Ishikawa (cell line): ENCODE measurements at regions not wholly inside any gene's neighbourhood (a gene's known extent, or its start where the extent isn't known, plus 50 kb on each side); places are given as distances from the start of the nearest gene placed in this dataset.

Source experiments
- CEBPB ChIP-seq: IDR thresholded peaks from 2 replicates; pipeline ENCODE4 v1.6.1; 2012
- CREB1 ChIP-seq: IDR thresholded peaks from 2 replicates; pipeline ENCODE4 v1.6.1; 2012; ENCODE audit warnings: low read depth
- EGR1 ChIP-seq: IDR thresholded peaks from 2 replicates; pipeline ENCODE4 v1.6.1; 2012
- EP300 ChIP-seq: IDR thresholded peaks from 2 replicates; pipeline ENCODE4 v1.6.1; 2012; ENCODE audit warnings: borderline replicate concordance
- FOXM1 ChIP-seq: IDR thresholded peaks from 2 replicates; pipeline ENCODE4 v1.6.1; 2012; ENCODE audit warnings: low read depth, borderline replicate concordance
- NFIC ChIP-seq: IDR thresholded peaks from 2 replicates; pipeline ENCODE4 v1.6.1; 2012
- RAD21 ChIP-seq: IDR thresholded peaks from 2 replicates; pipeline ENCODE4 v1.6.1; 2012; ENCODE audit warnings: low read depth
- TAF1 ChIP-seq: IDR thresholded peaks from 2 replicates; pipeline ENCODE4 v1.6.1; 2012; ENCODE audit warnings: low read depth, mild to moderate bottlenecking
- TCF12 ChIP-seq: IDR thresholded peaks from 2 replicates; pipeline ENCODE4 v1.6.1; 2012; ENCODE audit warnings: low read depth
- TEAD4 ChIP-seq: IDR thresholded peaks from 2 replicates; pipeline ENCODE4 v1.6.1; 2012
- YY1 ChIP-seq: IDR thresholded peaks from 2 replicates; pipeline ENCODE4 v1.6.1; 2012; ENCODE audit warnings: low read depth
- ZBTB7A ChIP-seq: IDR thresholded peaks from 2 replicates; pipeline ENCODE4 v1.6.1; 2012; ENCODE audit warnings: low read depth
- TF ChIP-seq, protein P1 (sequence below): IDR thresholded peaks from 2 replicates; pipeline ENCODE4 v1.6.1; 2012
- TF ChIP-seq, protein P2 (sequence below): IDR thresholded peaks from 2 replicates; pipeline ENCODE4 v1.6.1; 2012; ENCODE audit warnings: low read depth, mild to moderate bottlenecking
- TF ChIP-seq, protein P3 (sequence below): IDR thresholded peaks from 2 replicates; pipeline ENCODE4 v1.6.1; 2012

DNA sequence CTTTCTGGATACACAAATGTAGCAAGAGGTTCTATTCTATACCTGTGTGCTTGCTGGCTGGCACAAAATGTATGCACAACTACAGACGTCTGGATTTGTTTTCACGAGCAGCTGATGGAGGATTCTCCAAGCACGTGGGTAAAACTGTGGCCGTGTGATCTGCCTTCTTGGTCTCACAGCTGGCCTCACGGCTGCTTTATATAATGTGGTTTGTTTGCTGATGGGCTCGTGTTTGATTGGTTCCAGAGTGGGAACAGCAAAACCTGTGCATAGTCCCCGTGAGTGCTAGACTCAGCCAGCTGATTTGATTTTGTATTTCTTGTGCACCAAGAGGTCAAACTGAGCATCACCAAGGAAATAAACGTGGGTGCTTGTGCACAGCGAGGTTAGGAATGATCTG, 262.6 kb upstream of the RPS6KA3 start:
- TF ChIP-seq, protein P1, sequence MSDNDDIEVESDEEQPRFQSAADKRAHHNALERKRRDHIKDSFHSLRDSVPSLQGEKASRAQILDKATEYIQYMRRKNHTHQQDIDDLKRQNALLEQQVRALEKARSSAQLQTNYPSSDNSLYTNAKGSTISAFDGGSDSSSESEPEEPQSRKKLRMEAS: no peak
- TF ChIP-seq CREB1: no peak
- no peak for TF ChIP-seq YY1
- TF ChIP-seq TAF1: no peak
- TF ChIP-seq FOXM1: no peak
- TF ChIP-seq ZBTB7A: no peak
- no peak for TF ChIP-seq NFIC
- TF ChIP-seq, protein P2, sequence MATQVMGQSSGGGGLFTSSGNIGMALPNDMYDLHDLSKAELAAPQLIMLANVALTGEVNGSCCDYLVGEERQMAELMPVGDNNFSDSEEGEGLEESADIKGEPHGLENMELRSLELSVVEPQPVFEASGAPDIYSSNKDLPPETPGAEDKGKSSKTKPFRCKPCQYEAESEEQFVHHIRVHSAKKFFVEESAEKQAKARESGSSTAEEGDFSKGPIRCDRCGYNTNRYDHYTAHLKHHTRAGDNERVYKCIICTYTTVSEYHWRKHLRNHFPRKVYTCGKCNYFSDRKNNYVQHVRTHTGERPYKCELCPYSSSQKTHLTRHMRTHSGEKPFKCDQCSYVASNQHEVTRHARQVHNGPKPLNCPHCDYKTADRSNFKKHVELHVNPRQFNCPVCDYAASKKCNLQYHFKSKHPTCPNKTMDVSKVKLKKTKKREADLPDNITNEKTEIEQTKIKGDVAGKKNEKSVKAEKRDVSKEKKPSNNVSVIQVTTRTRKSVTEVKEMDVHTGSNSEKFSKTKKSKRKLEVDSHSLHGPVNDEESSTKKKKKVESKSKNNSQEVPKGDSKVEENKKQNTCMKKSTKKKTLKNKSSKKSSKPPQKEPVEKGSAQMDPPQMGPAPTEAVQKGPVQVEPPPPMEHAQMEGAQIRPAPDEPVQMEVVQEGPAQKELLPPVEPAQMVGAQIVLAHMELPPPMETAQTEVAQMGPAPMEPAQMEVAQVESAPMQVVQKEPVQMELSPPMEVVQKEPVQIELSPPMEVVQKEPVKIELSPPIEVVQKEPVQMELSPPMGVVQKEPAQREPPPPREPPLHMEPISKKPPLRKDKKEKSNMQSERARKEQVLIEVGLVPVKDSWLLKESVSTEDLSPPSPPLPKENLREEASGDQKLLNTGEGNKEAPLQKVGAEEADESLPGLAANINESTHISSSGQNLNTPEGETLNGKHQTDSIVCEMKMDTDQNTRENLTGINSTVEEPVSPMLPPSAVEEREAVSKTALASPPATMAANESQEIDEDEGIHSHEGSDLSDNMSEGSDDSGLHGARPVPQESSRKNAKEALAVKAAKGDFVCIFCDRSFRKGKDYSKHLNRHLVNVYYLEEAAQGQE: no peak
- TF ChIP-seq CEBPB: no peak
- TF ChIP-seq, protein P3, sequence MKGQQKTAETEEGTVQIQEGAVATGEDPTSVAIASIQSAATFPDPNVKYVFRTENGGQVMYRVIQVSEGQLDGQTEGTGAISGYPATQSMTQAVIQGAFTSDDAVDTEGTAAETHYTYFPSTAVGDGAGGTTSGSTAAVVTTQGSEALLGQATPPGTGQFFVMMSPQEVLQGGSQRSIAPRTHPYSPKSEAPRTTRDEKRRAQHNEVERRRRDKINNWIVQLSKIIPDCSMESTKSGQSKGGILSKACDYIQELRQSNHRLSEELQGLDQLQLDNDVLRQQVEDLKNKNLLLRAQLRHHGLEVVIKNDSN: no peak
- no peak for TF ChIP-seq TEAD4
- TF ChIP-seq EP300: no peak
- TF ChIP-seq TCF12: no peak
- TF ChIP-seq RAD21: no peak
- TF ChIP-seq EGR1: no peak

DNA sequence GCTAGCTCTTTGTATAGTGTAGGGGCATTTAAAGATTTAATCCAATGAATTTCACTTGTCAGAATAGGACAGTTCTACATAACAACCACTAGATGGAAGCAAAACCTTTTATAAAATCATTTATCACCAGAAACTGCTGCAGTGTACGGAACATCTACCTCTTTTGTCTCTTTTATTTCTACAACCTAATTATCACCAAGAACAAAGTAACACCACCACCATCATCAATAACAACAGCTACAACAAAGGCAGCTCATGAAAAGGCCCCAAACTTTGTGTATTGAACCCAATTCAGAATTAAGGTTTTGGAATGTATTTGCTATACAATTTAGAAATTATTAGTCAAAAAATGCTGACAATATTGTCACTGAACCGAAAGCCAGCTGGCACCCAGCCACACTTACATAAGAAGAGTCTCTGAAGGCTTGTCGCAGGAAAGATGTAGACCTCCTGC, 260.9 kb upstream of the RPS6KA3 start:
- TF ChIP-seq RAD21 (peak; percentile 48), CEBPB (no peak)

DNA sequence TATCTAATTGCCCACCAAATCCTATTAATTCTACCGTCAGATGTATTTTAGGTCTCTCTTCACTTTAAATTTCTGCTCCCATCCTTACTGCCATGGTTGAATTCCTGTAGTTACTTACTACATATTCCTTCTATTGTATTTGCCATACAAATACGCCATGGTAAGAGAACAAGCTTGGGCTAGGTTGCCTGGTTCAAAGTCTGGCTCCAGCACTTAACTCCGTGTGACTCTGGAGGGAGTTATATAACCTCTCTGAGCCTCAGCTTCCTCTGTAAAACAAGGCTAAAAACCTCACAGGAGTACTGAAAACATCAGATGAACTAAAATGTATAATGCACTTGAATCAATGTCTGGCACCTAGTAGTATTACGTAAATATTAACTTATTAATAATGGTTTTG, 260.3 kb upstream of the RPS6KA3 start:
- TF ChIP-seq, protein P3: no peak
- TF ChIP-seq CEBPB: no peak
- no peak for TF ChIP-seq EP300
- no peak for TF ChIP-seq YY1
- no peak for TF ChIP-seq TAF1
- no peak for TF ChIP-seq NFIC
- no peak for TF ChIP-seq EGR1
- TF ChIP-seq CREB1: no peak
- TF ChIP-seq, protein P2: no peak
- TF ChIP-seq FOXM1: no peak
- TF ChIP-seq TEAD4: no peak
- TF ChIP-seq TCF12: no peak
- no peak for TF ChIP-seq RAD21
- TF ChIP-seq ZBTB7A: no peak
- TF ChIP-seq, protein P1: no peak

DNA sequence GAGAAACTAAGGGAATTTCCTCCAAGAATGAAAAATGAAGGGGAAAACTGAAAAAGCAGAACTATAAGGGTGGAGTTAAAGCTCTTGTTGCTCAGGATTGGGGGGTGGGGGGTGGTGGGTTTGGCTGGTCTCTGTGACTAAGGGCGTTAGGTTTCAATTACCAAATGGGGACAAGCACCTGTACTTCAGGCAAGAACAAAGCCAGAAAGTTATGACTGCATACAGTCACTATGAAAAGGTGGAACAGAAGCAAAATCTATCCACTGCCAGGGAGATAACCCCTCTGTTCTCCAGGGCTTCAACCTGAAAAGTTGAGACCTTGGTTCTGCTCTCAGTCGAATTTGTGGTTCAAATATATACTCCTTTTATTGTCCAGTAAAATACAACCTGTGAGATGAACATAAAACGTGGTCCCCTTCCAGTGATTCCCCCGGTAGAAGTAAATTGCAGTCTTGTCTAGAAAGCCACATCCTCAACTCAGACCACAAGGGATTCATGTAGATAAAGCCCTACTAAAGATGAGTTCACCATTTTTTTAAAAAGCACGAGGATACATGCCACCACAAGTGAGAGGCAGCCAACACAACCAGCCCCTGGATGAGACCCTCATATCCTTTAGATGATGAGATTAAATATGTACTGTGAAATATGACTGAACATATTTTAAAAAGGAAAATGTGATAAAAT, 257.1 kb upstream of the RPS6KA3 start:
- TF ChIP-seq, protein P1: no peak
- TF ChIP-seq TCF12 (no peak), TAF1 (no peak), CEBPB (no peak), FOXM1 (no peak), YY1 (no peak), NFIC (no peak), EGR1 (no peak), RAD21 (no peak), CREB1 (no peak), EP300 (no peak), ZBTB7A (no peak), TEAD4 (no peak)
- TF ChIP-seq, protein P2: no peak
- TF ChIP-seq, protein P3: no peak
